NCI-H146 treated with DMSO at 0.1 percent for 48 hours (cell line): ENCODE measurements at regions not wholly inside any gene's neighbourhood (a gene's known extent, or its start where the extent isn't known, plus 50 kb on each side); places are given as distances from the start of the nearest gene placed in this dataset.

Experiments used
- DNase-seq: peaks from one replicate; lab custom pipeline; 2025; ENCODE audit not compliant: unreplicated experiment; lab: John Stamatoyannopoulos, UW

DNA sequence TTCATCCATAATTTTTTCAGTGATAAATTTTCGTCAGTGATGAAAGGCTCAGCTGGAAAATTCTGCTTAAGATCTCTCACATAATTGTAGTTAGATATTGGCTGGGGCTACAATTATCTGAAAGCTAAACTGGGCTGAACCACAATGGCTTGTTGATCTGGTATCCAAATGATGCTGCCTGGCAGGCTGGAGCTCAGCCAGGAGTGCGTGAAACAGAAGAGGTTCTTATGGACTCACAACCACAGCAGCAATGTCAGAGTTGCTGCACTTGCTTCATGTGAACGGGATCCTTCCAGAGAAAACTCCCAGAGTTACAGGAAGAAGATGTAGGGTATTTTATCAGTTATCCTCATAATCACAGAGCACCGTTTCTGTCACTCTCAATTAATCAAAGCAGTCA, 533.2 kb upstream of the POM121L12 start:
- DNase-seq: no peak

DNA sequence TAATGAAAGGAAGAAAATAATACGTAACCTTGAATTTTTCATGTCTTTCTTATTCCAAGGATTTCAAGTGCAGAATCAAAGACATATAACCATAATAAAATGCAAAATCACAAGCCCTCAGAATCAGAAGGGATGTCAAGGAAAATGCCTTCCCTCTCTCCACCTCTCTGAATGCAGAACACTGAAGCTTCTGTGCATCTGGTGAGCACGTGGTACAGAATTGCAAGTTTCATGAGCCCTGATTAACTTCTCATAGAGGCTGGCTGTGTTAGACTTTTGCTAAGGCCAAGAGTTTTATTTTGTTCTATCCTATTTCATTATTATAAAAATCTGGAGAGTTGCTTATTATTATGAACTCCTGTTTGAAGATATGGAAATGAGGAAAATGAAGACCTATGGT, 533.7 kb upstream of the POM121L12 start:
- no peak for DNase-seq

DNA sequence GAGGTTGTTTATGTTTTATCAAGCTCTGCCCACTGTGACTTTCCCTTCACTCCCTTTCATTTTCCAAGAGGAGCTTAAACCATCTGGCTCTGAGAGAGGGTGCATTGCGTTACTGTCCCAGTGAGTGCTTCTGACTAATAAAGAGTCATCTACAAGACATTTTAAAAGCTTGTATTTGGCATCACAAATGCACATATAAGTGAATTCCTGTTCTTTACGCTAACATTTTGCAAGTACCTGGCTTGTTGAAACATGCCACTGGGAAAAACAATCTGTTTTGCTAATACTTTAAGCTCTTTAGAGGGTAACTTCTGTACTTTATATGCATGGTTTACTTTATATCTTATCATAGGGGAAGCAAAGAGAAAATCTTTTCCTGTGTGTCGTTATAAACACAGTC, 534.6 kb upstream of the POM121L12 start:
- DNase-seq: no peak

DNA sequence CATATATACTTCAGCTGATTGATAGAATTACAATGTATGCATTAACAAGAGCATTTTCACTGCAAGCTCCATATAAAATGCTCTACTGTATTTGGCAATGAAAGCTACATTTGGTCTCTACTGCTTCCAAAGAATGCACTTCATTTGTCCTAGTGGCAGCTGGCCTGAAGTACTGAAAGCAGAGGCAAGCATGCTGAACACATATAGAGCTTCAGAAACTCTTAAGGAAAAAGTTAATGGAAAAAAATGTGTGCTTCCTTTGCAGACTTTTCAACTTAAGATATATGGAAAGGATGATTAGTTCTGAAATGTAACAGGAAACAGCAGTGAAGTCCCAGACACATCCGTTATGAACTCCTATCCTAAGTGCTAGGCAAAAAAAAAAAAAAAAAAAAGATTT, 537.1 kb upstream of the POM121L12 start:
- DNase-seq: no peak

DNA sequence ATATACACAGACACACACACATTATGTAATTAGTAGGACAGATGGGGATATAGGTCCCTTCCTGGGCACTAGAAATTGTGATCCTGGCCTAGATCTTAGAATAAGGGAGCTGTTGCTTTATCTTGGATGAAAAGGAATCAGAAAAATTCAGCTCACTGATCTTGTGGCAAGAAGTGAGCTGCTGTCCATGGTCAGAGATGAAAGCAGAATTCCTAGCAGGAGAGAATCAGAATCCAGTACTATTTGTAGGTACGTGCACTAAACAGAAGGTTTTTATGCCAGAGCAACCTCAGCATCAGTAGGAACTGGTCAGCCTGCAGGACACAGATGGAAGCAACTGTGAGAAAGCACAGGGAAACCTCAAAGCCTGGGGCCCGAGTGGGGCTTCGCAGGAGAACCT, 549.2 kb upstream of the POM121L12 start:
- DNase-seq: no peak

DNA sequence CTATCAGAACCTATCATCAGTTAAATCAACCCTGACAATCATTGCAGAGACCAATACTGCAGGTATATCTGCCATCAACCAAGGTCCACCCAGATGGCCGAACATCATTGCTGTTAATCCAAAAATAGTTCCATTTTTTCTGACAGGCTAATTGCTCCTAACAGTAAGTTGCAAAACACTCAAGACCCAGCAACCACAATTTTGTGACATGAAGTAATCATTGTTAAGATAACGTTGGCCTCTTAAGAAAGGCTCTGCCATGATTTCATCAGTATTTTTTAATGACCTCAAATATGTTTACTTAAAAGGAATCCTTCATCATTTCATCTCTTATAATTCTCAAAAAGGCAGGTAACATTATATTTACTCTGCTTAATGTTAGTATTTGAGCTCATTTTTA, 553.4 kb upstream of the POM121L12 start:
- no peak for DNase-seq

DNA sequence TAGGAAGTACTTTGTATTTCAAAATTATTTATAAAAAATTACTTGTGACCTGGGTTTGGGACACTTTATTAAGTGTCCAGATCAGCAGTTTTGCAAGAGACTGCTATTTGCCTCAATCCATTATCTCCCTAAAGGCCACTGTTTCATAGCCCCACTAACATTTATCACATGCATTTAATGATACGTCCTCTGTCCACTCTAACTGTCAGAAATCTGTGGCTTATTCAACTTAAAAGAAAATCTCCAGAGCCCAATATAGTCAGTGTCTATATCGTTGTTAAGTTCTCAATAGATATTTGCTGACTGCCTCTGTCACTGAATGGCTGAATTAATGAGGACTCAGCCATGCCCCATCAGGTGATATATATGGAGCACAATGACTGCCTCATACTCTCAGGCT, 553.9 kb upstream of the POM121L12 start:
- no peak for DNase-seq

DNA sequence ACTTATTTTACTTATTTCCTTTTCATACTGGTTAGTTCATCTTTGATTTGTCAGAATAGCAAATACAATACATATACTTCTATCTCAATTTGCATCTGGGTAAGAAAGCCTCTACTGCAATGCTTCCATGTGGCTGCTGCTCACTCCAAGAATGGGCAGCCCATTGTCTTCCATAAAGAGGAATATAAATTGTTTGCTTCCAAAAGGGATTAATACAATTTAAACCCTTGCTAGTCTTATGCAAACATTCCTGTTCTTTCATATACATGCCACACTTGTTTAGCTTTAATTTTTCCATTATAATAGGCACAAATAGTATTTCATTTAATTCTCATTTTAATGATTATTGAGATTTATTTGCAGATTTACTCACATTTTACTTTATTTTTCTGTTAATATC, 555.4 kb upstream of the POM121L12 start:
- no peak for DNase-seq

DNA sequence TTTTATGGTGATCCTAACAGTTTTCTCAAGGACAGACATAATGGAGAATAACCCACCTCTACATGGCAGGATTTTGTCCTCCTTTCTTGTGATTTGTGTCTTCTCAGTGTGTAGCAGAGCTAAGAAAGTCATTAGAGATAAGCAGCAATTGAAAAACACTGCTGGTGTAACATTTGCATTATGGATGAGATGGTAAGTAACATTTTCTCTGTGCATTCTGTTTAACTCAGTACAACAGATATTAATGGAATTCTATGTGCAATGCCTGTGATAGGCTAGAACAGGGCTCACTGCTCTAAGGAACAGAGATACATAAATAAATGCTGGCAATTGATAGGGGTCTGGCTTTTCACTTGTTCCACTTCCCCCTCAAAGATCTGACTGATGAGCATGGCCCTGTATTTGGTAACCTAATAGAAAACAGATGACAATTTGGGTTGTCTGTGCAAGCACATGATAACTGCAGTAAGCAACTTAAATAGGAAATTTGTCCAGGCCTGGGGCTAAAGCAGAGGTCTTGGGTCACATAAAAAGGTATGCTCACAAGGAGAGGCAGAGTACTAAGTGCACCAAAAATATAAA, 560.3 kb upstream of the POM121L12 start:
- DNase-seq: no peak

DNA sequence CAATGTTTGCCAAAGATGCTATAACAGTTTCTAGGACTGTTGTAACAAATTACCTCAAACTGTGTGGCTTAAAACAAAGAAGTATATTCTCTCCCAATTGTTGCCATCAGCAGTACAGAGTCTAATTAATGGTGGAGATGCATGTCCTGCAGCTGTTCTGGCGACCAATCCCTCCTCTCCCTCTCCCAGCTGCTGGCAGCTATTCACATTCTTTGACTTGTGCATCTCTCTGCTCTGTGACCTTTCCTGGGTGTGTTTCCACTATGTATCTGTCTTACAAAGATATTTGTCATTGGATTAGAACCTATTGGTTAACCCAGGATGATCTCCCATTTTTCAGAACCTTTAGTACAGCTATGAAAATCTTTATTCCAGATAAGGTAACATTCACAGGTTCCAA, 561.7 kb upstream of the POM121L12 start:
- DNase-seq: no peak

DNA sequence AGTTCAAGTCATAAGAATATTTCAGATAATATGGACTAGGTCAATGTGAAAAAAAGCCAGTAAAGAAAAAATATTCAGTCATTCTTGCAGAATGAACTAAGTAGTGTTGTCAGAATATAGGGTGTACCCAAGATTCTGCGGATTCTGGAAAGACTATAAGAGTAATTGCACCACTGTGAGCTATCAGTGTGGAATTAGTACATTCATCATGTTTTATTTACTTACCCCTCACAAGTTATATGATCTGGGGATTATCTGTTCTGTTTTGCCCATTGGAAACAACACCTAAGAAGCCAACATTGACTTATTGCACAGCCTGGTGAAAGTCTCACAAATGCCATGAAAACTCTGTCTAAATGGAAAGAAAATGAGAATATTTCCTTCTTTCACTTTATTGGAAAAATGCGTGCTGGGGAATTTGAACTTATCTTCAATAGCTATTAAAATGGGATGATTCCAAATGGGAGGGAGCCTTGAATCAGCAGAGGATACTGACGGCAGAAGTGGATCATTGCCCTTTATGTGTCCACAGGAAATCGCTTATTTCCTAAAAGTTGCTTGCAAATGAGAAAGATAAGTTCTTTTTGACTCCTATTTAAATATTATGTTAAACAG, 563.3 kb upstream of the POM121L12 start:
- DNase-seq: no peak

DNA sequence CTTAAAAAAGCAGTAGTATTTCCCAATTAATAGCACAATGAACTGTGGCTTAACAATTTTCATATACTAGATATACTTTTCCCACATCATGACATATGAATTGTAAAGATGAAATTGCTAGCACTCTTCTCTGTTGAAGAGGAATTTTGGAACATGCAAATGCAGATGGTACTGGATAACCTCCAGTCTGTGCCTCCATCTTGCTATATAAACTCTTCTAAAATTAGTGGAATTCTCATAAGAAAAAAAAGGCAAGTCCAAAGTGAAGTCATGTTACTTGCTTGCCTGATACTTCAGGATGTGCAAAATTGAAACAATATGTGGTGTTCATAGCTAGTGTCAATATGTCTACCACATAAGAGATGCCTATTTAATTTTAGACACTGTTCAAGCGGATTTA, 570.2 kb upstream of the POM121L12 start:
- DNase-seq: no peak

DNA sequence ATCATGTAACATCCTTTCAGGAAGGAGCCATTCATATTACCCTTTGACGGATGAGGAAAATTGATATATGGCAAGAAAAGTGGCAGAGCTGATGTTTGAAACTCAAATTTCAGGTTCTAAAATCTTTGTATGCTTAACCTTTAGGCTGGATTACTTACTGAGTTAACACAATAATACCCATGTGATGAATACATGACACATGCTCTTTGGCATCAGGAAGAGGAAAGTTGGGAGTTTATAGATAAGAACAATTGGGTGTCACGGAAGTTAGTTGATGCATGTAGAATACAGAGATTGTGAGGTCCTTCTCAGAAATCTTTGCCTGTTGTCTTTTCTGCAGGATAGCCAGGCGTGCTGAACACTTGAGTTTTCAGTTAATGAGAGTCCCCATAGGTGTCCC, 572.1 kb upstream of the POM121L12 start:
- DNase-seq: no peak

DNA sequence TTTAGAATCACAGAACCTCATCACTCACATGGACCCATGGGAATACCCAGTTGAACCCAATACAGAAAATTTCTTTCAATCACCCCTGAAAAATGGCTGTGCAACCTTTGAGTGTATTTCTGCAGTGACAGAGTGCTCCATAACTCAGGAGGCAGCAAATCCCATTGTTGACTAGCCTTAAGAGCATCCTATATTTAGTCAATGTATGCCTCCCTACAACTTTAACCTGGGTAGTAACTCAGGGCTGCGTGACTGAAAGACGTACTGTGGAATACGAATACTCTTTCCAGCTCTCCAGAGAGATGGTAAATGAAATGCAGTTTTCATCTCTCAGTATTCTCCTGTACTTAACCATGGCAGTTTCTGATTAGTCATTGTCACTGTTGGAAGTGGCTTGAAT, 573.0 kb upstream of the POM121L12 start:
- DNase-seq: no peak

DNA sequence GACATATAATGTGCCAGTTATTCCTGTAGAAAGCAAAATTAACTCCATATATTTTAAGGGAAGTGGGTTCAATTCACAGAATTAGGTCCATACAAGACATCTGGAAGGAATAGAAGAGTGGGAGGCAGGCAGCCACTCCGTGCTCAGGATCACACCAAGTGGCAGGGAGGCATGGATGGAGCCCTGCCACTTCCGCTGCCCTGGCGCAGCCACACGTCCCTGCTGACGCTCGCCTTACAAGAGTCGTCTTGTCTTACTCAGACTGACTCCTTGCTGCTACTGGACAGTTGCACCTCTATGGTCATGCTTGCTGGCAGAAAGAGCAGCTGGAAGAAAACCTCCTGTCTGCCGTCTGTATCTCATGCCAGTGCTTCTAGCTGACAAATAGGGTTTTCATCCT, 579.9 kb upstream of the POM121L12 start:
- DNase-seq: no peak

DNA sequence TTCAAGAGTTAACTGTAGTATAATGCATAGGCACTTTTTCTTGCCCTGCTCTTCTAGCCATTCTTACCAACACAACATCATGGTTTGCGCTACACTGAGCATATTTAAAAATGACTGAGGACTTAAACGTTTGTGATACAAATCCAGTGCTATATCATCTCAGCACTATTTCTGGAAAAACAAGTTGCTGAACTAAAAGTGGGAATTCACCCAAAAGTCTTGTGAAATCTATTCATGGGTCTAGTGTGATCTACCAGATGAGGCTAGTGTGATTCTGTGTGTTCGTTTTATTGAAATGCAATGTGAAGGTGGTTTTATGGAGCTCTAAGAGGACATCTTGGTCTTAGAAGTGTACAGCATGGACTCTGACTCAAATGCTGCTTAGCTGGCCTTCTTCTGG, 584.6 kb upstream of the POM121L12 start:
- no peak for DNase-seq

DNA sequence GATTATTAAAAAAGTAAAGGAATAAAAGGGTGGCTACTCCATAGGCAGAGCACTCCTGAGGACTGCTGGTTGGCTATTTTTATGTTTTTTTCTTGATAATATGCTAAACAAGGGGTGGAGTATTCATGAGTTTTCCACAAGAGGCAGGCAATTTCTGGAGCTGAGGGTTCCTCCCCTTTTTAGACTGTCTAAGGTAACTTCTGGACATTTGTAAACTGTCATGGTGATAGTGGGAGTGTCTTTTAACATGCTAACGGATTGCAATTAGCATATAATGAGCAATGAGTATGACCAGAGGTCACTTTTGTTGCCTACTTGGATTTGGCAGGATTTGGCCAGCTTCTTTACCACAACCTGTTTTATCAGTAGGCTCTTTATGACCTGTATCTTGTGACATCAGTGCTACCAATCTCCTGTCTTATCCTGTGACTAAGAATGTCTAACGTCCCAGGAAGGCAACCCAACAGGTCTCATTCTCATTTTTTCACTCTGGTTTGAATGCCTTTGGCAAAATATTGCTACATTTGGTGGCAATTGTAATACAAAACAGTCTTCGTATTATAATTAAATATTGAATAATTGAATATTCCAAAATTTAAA, 587.8 kb upstream of the POM121L12 start:
- DNase-seq: no peak

DNA sequence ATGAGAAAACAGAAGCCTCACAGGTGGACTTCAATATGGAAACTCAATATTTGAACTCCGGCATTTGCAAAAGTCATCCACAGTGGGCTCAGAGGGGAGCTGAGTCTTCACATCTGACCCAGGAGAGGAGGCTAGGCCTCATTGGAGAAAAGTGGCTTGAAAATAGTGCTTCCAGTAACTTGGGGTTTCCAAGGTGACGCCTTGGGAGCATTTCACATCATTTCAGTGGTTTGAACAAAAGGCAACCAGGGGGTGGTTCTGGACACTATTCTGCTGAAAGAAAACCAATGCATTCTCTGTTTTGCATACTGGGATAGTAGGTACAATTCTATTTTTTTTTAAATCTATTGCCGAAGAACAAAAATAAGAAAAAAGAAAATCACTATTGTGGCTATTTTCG, 599.2 kb upstream of the POM121L12 start:
- no peak for DNase-seq

DNA sequence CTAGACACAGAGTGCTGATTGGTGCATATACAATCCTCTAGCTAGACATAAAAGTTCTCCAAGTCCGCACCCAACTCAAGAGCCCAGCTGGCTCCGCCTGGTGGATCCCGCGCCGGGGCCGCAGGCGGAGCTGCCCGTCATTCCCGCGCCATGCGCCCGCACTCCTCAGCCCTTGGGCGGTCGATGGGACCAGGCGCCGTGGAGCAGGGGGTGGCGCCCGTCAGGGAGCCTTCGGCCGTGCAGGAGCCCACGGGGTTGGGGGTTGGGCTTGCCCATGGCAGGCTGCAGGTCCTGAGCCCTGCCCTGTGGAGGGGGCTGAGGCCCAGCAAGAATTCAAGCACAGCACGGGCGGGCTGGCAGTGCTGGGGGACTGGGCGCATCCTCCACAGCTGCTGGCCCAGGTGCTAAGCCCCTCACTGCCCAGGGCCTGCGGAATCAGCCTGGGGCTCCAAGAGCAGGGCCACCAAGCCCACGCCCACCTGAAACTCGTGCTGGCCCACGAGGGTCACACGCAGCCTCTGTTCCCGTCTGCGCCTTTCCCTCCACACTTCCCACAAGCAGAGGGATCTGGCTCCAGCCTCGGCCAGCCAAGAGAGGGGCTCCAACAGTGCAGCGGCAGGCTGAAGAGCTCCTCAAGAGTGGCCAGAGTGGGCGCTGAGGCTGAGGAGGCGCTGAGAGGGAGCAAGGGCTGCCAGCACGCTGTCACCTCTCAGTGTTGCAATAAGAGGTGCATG, 604.2 kb upstream of the POM121L12 start:
- DNase-seq: no peak

DNA sequence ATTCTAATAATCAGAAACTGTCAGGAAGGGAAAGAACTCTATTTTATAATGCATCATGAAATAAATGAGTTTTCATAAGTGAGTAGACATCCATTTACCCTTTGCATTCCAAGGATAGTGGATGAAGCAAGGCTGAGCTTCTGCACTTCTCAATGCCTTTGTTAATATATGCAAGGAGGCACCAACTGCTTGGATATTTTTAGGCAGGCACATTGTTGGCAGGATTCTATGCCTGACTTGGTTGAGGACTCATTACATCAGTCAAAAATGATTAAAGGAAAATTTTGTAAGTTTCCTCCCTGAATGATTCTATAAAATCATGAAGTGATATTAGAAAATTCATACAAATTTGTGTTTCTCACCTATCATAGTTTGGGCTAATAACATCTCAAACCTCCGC, 612.2 kb upstream of the POM121L12 start:
- no peak for DNase-seq

DNA sequence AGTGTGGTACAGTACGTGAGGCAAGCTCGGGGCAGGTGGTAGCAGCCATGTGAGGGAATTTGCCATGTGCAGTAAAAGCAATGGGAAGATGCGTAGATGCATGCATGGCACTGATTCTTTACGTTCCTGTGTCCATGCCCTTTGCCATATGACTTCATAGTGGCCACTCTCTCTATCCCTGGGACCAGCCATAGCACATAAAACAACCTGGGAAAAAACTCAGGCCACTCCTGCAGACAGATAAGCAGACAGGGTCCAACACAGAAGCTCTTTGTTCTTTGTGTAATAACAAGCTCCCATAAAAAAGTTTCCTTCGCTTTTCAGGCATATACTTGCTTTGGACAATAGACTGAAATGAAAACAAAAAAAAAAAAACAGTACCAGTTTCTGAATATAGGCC, 622.4 kb upstream of the POM121L12 start:
- no peak for DNase-seq

DNA sequence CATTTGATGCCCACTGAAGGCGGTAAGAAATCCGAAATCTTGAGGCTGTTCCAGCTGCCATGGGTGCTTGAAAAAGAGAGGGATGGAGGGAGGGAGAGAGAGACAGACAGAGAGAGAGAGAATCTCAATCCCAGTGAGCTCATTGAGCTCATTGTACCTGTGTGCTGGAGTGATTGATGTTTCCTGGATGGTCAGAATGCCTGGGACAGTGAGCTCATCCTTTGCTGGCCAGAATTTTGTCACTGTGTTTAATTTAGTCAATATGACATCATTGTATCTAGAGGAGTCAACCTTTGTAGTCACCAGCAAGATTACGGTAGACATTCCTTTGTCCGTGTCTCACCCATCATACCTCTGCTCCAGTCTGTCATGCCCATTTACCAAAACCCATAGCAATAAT, 625.4 kb upstream of the POM121L12 start:
- DNase-seq: no peak
